ENCODE measurements at regions not wholly inside any gene's neighbourhood (a gene's known extent, or its start where the extent isn't known, plus 50 kb on each side); places are given as distances from the start of the nearest gene placed in this dataset.

DNA sequence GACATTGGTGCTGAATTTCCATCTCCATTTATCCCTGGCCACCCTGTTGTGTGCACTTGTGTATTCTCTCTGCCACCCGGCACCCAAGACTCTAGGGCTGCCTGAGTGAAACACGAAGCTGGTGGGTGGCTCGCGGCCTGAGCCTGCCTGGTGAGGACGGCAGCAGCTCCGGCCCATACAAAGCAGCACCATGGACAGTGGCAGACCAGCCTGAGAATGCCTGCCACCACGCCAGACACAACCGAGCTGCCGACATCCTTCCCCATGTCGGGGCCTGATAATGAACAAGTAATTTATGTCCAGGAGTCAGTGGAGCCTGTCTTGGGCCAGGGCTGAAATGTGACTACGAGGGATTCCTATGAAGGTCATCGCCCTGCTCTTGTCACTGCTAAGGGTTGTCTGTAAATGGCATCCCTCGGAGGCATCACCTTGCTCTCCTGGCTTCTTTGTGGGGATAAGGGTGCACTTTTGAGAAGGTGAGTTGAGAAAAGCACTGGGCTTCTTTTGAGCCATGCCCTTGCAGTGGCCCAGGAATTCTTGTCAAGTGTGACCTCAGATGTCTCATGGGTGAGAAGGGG, 175.7 kb downstream of the MELK start (continued):
- TF ChIP-seq BCL6 (CRISPR knock-in tag; IDR thresholded peaks at IDR 0.05) (peak; percentile 20; the same call in 1 of the 2 replicates), ZNF256 (CRISPR knock-in tag; conservative IDR thresholded peaks at IDR 0.05) (no peak; the same call in 1 of the 2 replicates), ZSCAN30 (CRISPR knock-in tag; IDR thresholded peaks at IDR 0.05) (no peak), ZBTB1 (CRISPR knock-in tag; IDR thresholded peaks at IDR 0.05; ENCODE audit: borderline replicate concordance) (no peak), SIN3B (IDR thresholded peaks at IDR 0.05; ENCODE audit: low read length) (no peak), NKX3-1 (CRISPR knock-in tag; IDR thresholded peaks at IDR 0.05) (peak; percentile 79), HNRNPL (IDR thresholded peaks at IDR 0.05; ENCODE audit: low read depth, low read length) (no peak), ZNF878 (CRISPR knock-in tag; IDR thresholded peaks at IDR 0.05) (peak; percentile 47; the same call in 1 of the 2 replicates), ZNF510 (CRISPR knock-in tag; IDR thresholded peaks at IDR 0.05; ENCODE audit: low read depth) (no peak)
- TF ChIP-seq, protein P1, sequence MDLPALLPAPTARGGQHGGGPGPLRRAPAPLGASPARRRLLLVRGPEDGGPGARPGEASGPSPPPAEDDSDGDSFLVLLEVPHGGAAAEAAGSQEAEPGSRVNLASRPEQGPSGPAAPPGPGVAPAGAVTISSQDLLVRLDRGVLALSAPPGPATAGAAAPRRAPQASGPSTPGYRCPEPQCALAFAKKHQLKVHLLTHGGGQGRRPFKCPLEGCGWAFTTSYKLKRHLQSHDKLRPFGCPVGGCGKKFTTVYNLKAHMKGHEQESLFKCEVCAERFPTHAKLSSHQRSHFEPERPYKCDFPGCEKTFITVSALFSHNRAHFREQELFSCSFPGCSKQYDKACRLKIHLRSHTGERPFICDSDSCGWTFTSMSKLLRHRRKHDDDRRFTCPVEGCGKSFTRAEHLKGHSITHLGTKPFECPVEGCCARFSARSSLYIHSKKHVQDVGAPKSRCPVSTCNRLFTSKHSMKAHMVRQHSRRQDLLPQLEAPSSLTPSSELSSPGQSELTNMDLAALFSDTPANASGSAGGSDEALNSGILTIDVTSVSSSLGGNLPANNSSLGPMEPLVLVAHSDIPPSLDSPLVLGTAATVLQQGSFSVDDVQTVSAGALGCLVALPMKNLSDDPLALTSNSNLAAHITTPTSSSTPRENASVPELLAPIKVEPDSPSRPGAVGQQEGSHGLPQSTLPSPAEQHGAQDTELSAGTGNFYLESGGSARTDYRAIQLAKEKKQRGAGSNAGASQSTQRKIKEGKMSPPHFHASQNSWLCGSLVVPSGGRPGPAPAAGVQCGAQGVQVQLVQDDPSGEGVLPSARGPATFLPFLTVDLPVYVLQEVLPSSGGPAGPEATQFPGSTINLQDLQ (CRISPR knock-in tag; IDR thresholded peaks at IDR 0.05): no peak; the same call in 1 of the 2 replicates
- TF ChIP-seq, protein P2, sequence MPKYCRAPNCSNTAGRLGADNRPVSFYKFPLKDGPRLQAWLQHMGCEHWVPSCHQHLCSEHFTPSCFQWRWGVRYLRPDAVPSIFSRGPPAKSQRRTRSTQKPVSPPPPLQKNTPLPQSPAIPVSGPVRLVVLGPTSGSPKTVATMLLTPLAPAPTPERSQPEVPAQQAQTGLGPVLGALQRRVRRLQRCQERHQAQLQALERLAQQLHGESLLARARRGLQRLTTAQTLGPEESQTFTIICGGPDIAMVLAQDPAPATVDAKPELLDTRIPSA (CRISPR knock-in tag; IDR thresholded peaks at IDR 0.05; ENCODE audit: borderline replicate concordance): no peak
- TF ChIP-seq, protein P3, sequence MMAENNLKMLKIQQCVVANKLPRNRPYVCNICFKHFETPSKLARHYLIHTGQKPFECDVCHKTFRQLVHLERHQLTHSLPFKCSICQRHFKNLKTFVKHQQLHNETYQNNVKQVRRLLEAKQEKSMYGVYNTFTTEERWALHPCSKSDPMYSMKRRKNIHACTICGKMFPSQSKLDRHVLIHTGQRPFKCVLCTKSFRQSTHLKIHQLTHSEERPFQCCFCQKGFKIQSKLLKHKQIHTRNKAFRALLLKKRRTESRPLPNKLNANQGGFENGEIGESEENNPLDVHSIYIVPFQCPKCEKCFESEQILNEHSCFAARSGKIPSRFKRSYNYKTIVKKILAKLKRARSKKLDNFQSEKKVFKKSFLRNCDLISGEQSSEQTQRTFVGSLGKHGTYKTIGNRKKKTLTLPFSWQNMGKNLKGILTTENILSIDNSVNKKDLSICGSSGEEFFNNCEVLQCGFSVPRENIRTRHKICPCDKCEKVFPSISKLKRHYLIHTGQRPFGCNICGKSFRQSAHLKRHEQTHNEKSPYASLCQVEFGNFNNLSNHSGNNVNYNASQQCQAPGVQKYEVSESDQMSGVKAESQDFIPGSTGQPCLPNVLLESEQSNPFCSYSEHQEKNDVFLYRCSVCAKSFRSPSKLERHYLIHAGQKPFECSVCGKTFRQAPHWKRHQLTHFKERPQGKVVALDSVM (CRISPR knock-in tag; IDR thresholded peaks at IDR 0.05): no peak
- TF ChIP-seq, protein P4, sequence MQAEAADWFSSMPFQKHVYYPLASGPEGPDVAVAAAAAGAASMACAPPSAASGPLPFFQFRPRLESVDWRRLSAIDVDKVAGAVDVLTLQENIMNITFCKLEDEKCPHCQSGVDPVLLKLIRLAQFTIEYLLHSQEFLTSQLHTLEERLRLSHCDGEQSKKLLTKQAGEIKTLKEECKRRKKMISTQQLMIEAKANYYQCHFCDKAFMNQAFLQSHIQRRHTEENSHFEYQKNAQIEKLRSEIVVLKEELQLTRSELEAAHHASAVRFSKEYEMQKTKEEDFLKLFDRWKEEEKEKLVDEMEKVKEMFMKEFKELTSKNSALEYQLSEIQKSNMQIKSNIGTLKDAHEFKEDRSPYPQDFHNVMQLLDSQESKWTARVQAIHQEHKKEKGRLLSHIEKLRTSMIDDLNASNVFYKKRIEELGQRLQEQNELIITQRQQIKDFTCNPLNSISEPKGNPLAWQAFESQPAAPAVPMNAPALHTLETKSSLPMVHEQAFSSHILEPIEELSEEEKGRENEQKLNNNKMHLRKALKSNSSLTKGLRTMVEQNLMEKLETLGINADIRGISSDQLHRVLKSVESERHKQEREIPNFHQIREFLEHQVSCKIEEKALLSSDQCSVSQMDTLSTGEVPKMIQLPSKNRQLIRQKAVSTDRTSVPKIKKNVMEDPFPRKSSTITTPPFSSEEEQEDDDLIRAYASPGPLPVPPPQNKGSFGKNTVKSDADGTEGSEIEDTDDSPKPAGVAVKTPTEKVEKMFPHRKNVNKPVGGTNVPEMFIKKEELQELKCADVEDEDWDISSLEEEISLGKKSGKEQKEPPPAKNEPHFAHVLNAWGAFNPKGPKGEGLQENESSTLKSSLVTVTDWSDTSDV (CRISPR knock-in tag; IDR thresholded peaks at IDR 0.05): no peak
- TF ChIP-seq, protein P5, sequence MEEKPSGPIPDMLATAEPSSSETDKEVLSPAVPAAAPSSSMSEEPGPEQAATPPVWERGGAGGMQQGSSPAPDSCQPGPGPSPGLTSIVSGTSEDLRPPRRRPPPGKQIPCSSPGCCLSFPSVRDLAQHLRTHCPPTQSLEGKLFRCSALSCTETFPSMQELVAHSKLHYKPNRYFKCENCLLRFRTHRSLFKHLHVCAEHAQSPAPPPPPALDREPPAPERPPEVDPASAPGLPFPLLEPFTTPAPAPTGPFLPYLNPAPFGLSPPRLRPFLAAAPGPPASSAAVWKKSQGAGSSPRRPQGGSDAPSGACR (CRISPR knock-in tag; IDR thresholded peaks at IDR 0.05): no peak
- TF ChIP-seq, protein P6, sequence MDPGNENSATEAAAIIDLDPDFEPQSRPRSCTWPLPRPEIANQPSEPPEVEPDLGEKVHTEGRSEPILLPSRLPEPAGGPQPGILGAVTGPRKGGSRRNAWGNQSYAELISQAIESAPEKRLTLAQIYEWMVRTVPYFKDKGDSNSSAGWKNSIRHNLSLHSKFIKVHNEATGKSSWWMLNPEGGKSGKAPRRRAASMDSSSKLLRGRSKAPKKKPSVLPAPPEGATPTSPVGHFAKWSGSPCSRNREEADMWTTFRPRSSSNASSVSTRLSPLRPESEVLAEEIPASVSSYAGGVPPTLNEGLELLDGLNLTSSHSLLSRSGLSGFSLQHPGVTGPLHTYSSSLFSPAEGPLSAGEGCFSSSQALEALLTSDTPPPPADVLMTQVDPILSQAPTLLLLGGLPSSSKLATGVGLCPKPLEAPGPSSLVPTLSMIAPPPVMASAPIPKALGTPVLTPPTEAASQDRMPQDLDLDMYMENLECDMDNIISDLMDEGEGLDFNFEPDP (CRISPR knock-in tag; conservative IDR thresholded peaks at IDR 0.05): 0 out of 2 replicates have a peak, but pooled peaks have one; percentile 23
- TF ChIP-seq, protein P7, sequence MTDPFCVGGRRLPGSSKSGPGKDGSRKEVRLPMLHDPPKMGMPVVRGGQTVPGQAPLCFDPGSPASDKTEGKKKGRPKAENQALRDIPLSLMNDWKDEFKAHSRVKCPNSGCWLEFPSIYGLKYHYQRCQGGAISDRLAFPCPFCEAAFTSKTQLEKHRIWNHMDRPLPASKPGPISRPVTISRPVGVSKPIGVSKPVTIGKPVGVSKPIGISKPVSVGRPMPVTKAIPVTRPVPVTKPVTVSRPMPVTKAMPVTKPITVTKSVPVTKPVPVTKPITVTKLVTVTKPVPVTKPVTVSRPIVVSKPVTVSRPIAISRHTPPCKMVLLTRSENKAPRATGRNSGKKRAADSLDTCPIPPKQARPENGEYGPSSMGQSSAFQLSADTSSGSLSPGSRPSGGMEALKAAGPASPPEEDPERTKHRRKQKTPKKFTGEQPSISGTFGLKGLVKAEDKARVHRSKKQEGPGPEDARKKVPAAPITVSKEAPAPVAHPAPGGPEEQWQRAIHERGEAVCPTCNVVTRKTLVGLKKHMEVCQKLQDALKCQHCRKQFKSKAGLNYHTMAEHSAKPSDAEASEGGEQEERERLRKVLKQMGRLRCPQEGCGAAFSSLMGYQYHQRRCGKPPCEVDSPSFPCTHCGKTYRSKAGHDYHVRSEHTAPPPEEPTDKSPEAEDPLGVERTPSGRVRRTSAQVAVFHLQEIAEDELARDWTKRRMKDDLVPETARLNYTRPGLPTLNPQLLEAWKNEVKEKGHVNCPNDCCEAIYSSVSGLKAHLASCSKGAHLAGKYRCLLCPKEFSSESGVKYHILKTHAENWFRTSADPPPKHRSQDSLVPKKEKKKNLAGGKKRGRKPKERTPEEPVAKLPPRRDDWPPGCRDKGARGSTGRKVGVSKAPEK (CRISPR knock-in tag; IDR thresholded peaks at IDR 0.05; ENCODE audit: borderline replicate concordance): no peak
